Endothelial cell of umbilical vein (primary cell): ENCODE measurements at regions not wholly inside any gene's neighbourhood (a gene's known extent, or its start where the extent isn't known, plus 50 kb on each side); places are given as distances from the start of the nearest gene placed in this dataset.

Source experiments
- BruUV-seq: library from RNA; stranded (reverse); fragments of 400-500 nt; replicated peaks from 2 replicates; lab custom pipeline; 2021; lab: Mats Ljungman, UMichigan
- CTCF ChIA-PET: fragments of 300-600, 350-600 bp; sonication (Branson Sonifier 250); formaldehyde crosslinking; loops from one replicate; lab custom pipeline; 2021; ENCODE audit warnings: antibody characterized with exemption, inconsistent platforms; lab: Charles Lee
- POLR2A ChIA-PET: fragments of 300-600, 350-600 bp; sonication (Branson Sonifier 250); formaldehyde crosslinking; loops from one replicate; lab custom pipeline; 2021; ENCODE audit warnings: antibody characterized with exemption, inconsistent platforms; lab: Charles Lee
- DNase-seq: peaks from one replicate; pipeline ENCODE4 v3.0.0-alpha.2; 2011; ENCODE audit warnings: low read depth, low spot score
- FAIRE-seq: peaks from 2 replicates; lab custom pipeline; 2011; peaks lifted over from hg19 to GRCh38; lab: Jason Lieb, UNC
- H2AFZ ChIP-seq: 2 replicates; pipeline ENCODE4 v1.6.0; 2012; ENCODE audit warnings: low read depth, low read length, control low read depth, inconsistent platforms
- H3K27ac ChIP-seq: 2 replicates; pipeline ENCODE4 v1.5.1; 2011; ENCODE audit warnings: low read depth, mild to moderate bottlenecking, control low read depth, low read length, moderate library complexity; ENCODE audit not compliant: insufficient read depth
- H3K27me3 ChIP-seq, 2 experiments: 2 replicates each; pipeline versions ENCODE4 v1.6.0 to v1.6.1; 2011; ENCODE audit warnings: low read length in 2 of 2, mixed read lengths in 1 of 2; ENCODE audit not compliant: control insufficient read depth in 2 of 2, insufficient read depth in 2 of 2
- H3K36me3 ChIP-seq, 2 experiments: 2 replicates in 1 of 2; 3 replicates in 1 of 2; pipeline ENCODE4 v1.5.1; 2011; ENCODE audit warnings: low read length in 2 of 2, mild to moderate bottlenecking in 1 of 2, moderate library complexity in 1 of 2; ENCODE audit not compliant: control insufficient read depth in 2 of 2, insufficient read depth in 2 of 2; ENCODE audit errors: extremely low read depth in 1 of 2
- H3K4me1 ChIP-seq: 3 replicates; pipeline ENCODE4 v1.5.1; 2011; ENCODE audit warnings: mild to moderate bottlenecking, low read length; ENCODE audit not compliant: control insufficient read depth, insufficient read depth; ENCODE audit errors: extremely low read depth
- H3K4me2 ChIP-seq: 2 replicates; pipeline ENCODE4 v1.6.1; 2011; ENCODE audit warnings: low read length, control low read depth, mixed read lengths; ENCODE audit not compliant: insufficient read depth
- H3K4me3 ChIP-seq, 3 experiments: fragments of 200-600 bp in 1 of 3; sonication (generic), shearing (Covaris generic) in 1 of 3; replicated peaks in 1 of 3; 2 replicates each; pipeline ENCODE4 v1.5.1; 2011 to 2016; ENCODE audit warnings: control low read depth in 3 of 3, low read length in 3 of 3, mild to moderate bottlenecking in 2 of 3, inconsistent platforms in 1 of 3, low read depth in 1 of 3, moderate library complexity in 1 of 3; ENCODE audit not compliant: insufficient read depth in 1 of 3
- H3K79me2 ChIP-seq: 2 replicates; pipeline ENCODE4 v1.6.0; 2012; ENCODE audit warnings: low read length, inconsistent platforms; ENCODE audit not compliant: control insufficient read depth, insufficient read depth
- H3K9ac ChIP-seq: replicated peaks from 2 replicates; pipeline ENCODE3; 2011; ENCODE audit warnings: low read length, control low read depth; ENCODE audit not compliant: insufficient read depth; ENCODE audit errors: extremely low read depth
- H3K9me1 ChIP-seq: replicated peaks from 3 replicates; pipeline ENCODE4 v1.6.0; 2011; ENCODE audit warnings: mild to moderate bottlenecking, low read length; ENCODE audit not compliant: control insufficient read depth, insufficient read depth; ENCODE audit errors: extremely low read depth
- H3K9me3 ChIP-seq: replicated peaks from 2 replicates; pipeline ENCODE4 v1.5.1; 2012; ENCODE audit warnings: low read length, inconsistent platforms; ENCODE audit not compliant: control insufficient read depth, insufficient read depth
- H4K20me1 ChIP-seq: replicated peaks from 2 replicates; pipeline ENCODE3; 2011; ENCODE audit warnings: mild to moderate bottlenecking, low read length; ENCODE audit not compliant: control insufficient read depth, insufficient read depth; ENCODE audit errors: extremely low read depth
- CTCF ChIP-seq, 2 donors: IDR thresholded peaks; 1 replicate in 1 of 2; 2 replicates in 1 of 2; pipeline ENCODE4 v1.5.1; 2011; ENCODE audit warnings: low read length in 2 of 2, mild to moderate bottlenecking in 2 of 2, moderate library complexity in 2 of 2, control low read depth in 1 of 2, inconsistent platforms in 1 of 2, low read depth in 1 of 2; ENCODE audit not compliant: insufficient read depth in 1 of 2; ENCODE audit errors: extremely low read depth in 1 of 2
- EZH2 ChIP-seq: IDR thresholded peaks from 2 replicates; pipeline ENCODE4 v1.6.1; 2012; ENCODE audit warnings: borderline replicate concordance, low read depth, mild to moderate bottlenecking, moderate library complexity, low read length, inconsistent platforms; ENCODE audit not compliant: severe bottlenecking
- FOS ChIP-seq: IDR thresholded peaks from 2 replicates; pipeline ENCODE4 v1.6.1; 2011; ENCODE audit warnings: mild to moderate bottlenecking, low read length, moderate library complexity, borderline replicate concordance; ENCODE audit not compliant: insufficient read depth
- GATA2 ChIP-seq: IDR thresholded peaks from 2 replicates; pipeline ENCODE4 v1.7.0; 2011; ENCODE audit warnings: low read depth, mild to moderate bottlenecking, moderate library complexity, mixed read lengths, low read length; ENCODE audit not compliant: insufficient read length, insufficient read depth
- JUN ChIP-seq: IDR thresholded peaks from 2 replicates; pipeline ENCODE4 v1.6.1; 2011; ENCODE audit warnings: borderline replicate concordance, low read depth; ENCODE audit not compliant: insufficient read length, insufficient read depth
- MAX ChIP-seq: IDR thresholded peaks from 2 replicates; pipeline ENCODE4 v1.6.1; 2011; ENCODE audit not compliant: insufficient read depth, insufficient read length
- MYC ChIP-seq: IDR thresholded peaks from one replicate; pipeline ENCODE4 v1.6.1; 2011; ENCODE audit warnings: mild to moderate bottlenecking, low read depth, low read length
- POLR2A ChIP-seq: IDR thresholded peaks from 2 replicates; pipeline ENCODE4 v1.6.1; 2012; ENCODE audit warnings: low read depth, mild to moderate bottlenecking, control low read depth, low read length
- POLR2AphosphoS5 ChIP-seq: IDR thresholded peaks from 2 replicates; pipeline ENCODE4 v1.6.1; 2012; ENCODE audit warnings: low read depth, mild to moderate bottlenecking, control low read depth, low read length, moderate library complexity; ENCODE audit not compliant: insufficient read depth
- dilution Hi-C: fragments of 300-500 bp; cut with MboI; formaldehyde crosslinking; loops from one replicate; pipeline ENCODE4 v1.15.0; 2019; ENCODE audit warnings: low sequenced_read_pairs; ENCODE audit not compliant: extremely low pct_ligation_motif_present
- intact Hi-C: fragments of 100-400 bp; cut with micrococcal nuclease; formaldehyde crosslinking; loops from one replicate; pipeline ENCODE4 v1.10.0; 2022

GRCh38 chr17:77660524-77660923, 298.0 kb upstream of the TNRC6C start:
- DNase-seq (no peak), FAIRE-seq (no peak)
- Histone ChIP-seq H4K20me1 (no peaks in the 10 kb centered on the region), H3K27ac (no peak overlapping the region), H3K4me3 (no peak overlapping the region), H2AFZ (no peak overlapping the region), H3K4me2 (no peak overlapping the region), H3K36me3 (no peaks in the 10 kb centered on the region), H3K27me3 (no peaks in the 10 kb centered on the region), H3K79me2 (no peaks in the 10 kb centered on the region), H3K9ac (no peak overlapping the region), H3K9me3 (no peaks in the 10 kb centered on the region), H3K9me1 (no peaks in the 10 kb centered on the region), H3K4me1 (no peaks in the 10 kb centered on the region)
- ChIA-PET CTCF (no interaction called here), POLR2A (no interaction called here)
- dilution Hi-C loops = no loop called here
- no peak for TF ChIP-seq MAX
- TF ChIP-seq MYC = no peak
- TF ChIP-seq FOS = no peak
- no peak for TF ChIP-seq POLR2AphosphoS5
- TF ChIP-seq JUN = no peak
- no peak for TF ChIP-seq EZH2
- TF ChIP-seq GATA2 = no peak
- no peak for TF ChIP-seq POLR2A
- no peak for TF ChIP-seq CTCF (IDR thresholded peaks at IDR 0.05; ENCODE audit: extremely low read depth in 1 of 2, insufficient read depth in 1 of 2, low read depth in 1 of 2, low read length in 2 of 2)
- intact Hi-C loops = no loop called here
- no TSS peak for BruUV-seq
